Esophagus squamous epithelium (tissue), 4 donors: ENCODE measurements at regions not wholly inside any gene's neighbourhood (a gene's known extent, or its start where the extent isn't known, plus 50 kb on each side); places are given as distances from the start of the nearest gene placed in this dataset.

Experiments used
- CTCF ChIP-seq, 6 experiments: fragments of 450-650 bp in 4 of 6; fragments of 200-600 bp in 2 of 6; sonication (generic) in 2 of 6; IDR thresholded peaks; one replicate each; pipeline ENCODE4 v1.5.1; 2016 to 2019; ENCODE audit warnings: antibody characterized with exemption in 6 of 6, mild to moderate bottlenecking in 4 of 6, moderate library complexity in 4 of 6
- POLR2A ChIP-seq, 4 donors: fragments of 450-650 bp; IDR thresholded peaks; one replicate each; pipeline ENCODE4 v1.6.1; 2017; ENCODE audit warnings: antibody characterized with exemption in 4 of 4, mild to moderate bottlenecking in 4 of 4, moderate library complexity in 3 of 4

- TF ChIP-seq CTCF (IDR thresholded peaks at IDR 0.05) = no peak
- TF ChIP-seq POLR2A (IDR thresholded peaks at IDR 0.05) = no peak
Measured at GRCh38 chr6:165749163-165749562, 86.1 kb upstream of the PDE10A start.
